MM.1S (cell line): ENCODE measurements at regions not wholly inside any gene's neighbourhood (a gene's known extent, or its start where the extent isn't known, plus 50 kb on each side); places are given as distances from the start of the nearest gene placed in this dataset.

Source experiments
- EZH2phosphoT487 ChIP-seq: fragments of 300-600 bp; sonication (generic); IDR thresholded peaks from 2 replicates; pipeline ENCODE4 v1.6.1; 2018; ENCODE audit warnings: antibody characterized with exemption, low read length
- TF ChIP-seq, protein P1 (sequence below): fragments of 300-600 bp; sonication (generic); IDR thresholded peaks from 2 replicates; pipeline ENCODE4 v1.5.1; 2016; ENCODE audit warnings: antibody characterized with exemption, low read length, mixed read lengths

GRCh38 chr9:20212806-20213205, 409.5 kb downstream of the MLLT3 start:
- TF ChIP-seq, protein P1, sequence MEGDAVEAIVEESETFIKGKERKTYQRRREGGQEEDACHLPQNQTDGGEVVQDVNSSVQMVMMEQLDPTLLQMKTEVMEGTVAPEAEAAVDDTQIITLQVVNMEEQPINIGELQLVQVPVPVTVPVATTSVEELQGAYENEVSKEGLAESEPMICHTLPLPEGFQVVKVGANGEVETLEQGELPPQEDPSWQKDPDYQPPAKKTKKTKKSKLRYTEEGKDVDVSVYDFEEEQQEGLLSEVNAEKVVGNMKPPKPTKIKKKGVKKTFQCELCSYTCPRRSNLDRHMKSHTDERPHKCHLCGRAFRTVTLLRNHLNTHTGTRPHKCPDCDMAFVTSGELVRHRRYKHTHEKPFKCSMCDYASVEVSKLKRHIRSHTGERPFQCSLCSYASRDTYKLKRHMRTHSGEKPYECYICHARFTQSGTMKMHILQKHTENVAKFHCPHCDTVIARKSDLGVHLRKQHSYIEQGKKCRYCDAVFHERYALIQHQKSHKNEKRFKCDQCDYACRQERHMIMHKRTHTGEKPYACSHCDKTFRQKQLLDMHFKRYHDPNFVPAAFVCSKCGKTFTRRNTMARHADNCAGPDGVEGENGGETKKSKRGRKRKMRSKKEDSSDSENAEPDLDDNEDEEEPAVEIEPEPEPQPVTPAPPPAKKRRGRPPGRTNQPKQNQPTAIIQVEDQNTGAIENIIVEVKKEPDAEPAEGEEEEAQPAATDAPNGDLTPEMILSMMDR = no peak
- no peak for TF ChIP-seq EZH2phosphoT487
